SKM-1 (cell line): ENCODE measurements at regions not wholly inside any gene's neighbourhood (a gene's known extent, or its start where the extent isn't known, plus 50 kb on each side); places are given as distances from the start of the nearest gene placed in this dataset.

Experiments used
- DNase-seq: peaks from one replicate; lab custom pipeline; 2025; ENCODE audit not compliant: unreplicated experiment; lab: John Stamatoyannopoulos, UW

GRCh38 chr3:152516216-152516615 is 247.5 kb downstream of the MBNL1 start:
- DNase-seq: no peak

- no peak for DNase-seq
These were observed 248.8 kb downstream of the MBNL1 start for GRCh38 chr3:152517502-152517901.

- DNase-seq: no peak
These were observed 249.6 kb downstream of the MBNL1 start for GRCh38 chr3:152518346-152518745.

GRCh38 chr3:152519376-152519775 is 250.6 kb downstream of the MBNL1 start:
- no peak for DNase-seq

- no peak for DNase-seq
These were observed 253.3 kb downstream of the MBNL1 start for GRCh38 chr3:152522036-152522435.

GRCh38 chr3:152524198-152525140 is 255.7 kb downstream of the MBNL1 start:
- no peak for DNase-seq

- DNase-seq: no peak
These were observed 263.0 kb downstream of the MBNL1 start for GRCh38 chr3:152531717-152532116.

- DNase-seq: no peak
These were observed 269.8 kb downstream of the MBNL1 start for GRCh38 chr3:152538518-152538917.

- DNase-seq: no peak
These were observed 270.5 kb downstream of the MBNL1 start for GRCh38 chr3:152539191-152539764.

GRCh38 chr3:152540120-152540519 is 271.4 kb downstream of the MBNL1 start:
- no peak for DNase-seq

GRCh38 chr3:152547153-152547552 is 278.4 kb downstream of the MBNL1 start:
- no peak for DNase-seq

GRCh38 chr3:152549263-152549662 is 280.5 kb downstream of the MBNL1 start:
- DNase-seq: no peak

- DNase-seq: no peak
These were observed 281.6 kb downstream of the MBNL1 start for GRCh38 chr3:152550284-152550683.

- no peak for DNase-seq
These were observed 280.0 kb upstream of the P2RY1 start for GRCh38 chr3:152554980-152555379.

- DNase-seq: no peak
These were observed 279.2 kb upstream of the P2RY1 start for GRCh38 chr3:152555666-152556291.

- no peak for DNase-seq
These were observed 278.1 kb upstream of the P2RY1 start for GRCh38 chr3:152556731-152557254.

- no peak for DNase-seq
These were observed 277.5 kb upstream of the P2RY1 start for GRCh38 chr3:152557302-152557999.

GRCh38 chr3:152558386-152558785 is 276.5 kb upstream of the P2RY1 start:
- no peak for DNase-seq

GRCh38 chr3:152559246-152559645 is 275.7 kb upstream of the P2RY1 start:
- DNase-seq: no peak

- no peak for DNase-seq
These were observed 270.5 kb upstream of the P2RY1 start for GRCh38 chr3:152564459-152564858.

GRCh38 chr3:152574461-152575079 is 260.4 kb upstream of the P2RY1 start:
- peak; percentile 32 for DNase-seq
